ENCODE measurements at regions not wholly inside any gene's neighbourhood (a gene's known extent, or its start where the extent isn't known, plus 50 kb on each side); places are given as distances from the start of the nearest gene placed in this dataset.

DNA sequence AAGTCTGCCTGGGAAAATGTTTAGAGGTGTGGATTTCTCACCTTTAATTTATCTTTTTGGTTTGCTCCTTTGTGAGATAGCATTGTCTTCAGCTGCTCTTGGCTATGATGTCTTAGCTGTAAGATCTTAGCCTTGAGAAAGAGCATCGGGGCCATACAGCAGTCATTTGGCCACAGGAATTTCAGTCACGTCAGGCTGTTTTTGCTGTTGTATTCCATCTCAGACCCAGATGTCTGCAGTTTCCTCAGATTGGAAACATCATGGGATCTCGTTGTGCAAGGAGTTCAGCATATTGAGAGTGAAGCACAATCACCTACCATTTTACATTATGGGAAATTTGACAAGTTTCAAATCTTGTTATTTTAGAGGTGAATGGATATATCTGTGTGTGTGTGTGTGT, 89.3 kb upstream of the C1QTNF9B start:
- no peak overlapping the region for H3K4me3 Mint-ChIP-seq
- Histone ChIP-seq H4K8ac (replicated peaks; ENCODE audit: insufficient read length, low read depth, low read length) (no peak overlapping the region), H3K4me2 (ENCODE audit: insufficient read depth, insufficient read length, low read length) (no peak overlapping the region)

More for the DNA sequence above, 89.3 kb upstream of the C1QTNF9B start:
- Histone ChIP-seq H2BK5ac (ENCODE audit: insufficient read length, low read length) (no peak overlapping the region), H3K23me2 (ENCODE audit: insufficient read length, low read depth, low read length, poor library complexity, severe bottlenecking) (no peaks in the 10 kb centered on the region), H3K79me1 (ENCODE audit: insufficient read depth, low read depth, low read length, poor library complexity, severe bottlenecking) (no peaks in the 10 kb centered on the region), H3K79me2 (ENCODE audit: insufficient read depth, low read length) (no peaks in the 10 kb centered on the region), H4K91ac (ENCODE audit: insufficient read length, low read depth, low read length) (no peak overlapping the region), H4K5ac (ENCODE audit: insufficient read length, low read depth, low read length) (no peak overlapping the region), H3K14ac (ENCODE audit: insufficient read depth, low read length) (no peak overlapping the region), H3K27ac (ENCODE audit: insufficient read length, low read depth, low read length) (no peak overlapping the region), H3K9ac (ENCODE audit: extremely low read depth, insufficient read length, low read length) (no peak overlapping the region), H3K4ac (ENCODE audit: low read depth, low read length) (no peak overlapping the region), H3K18ac (ENCODE audit: insufficient read length, low read depth, low read length) (no peak overlapping the region), H2BK20ac (ENCODE audit: low read depth, low read length, poor library complexity, severe bottlenecking) (no peak overlapping the region), H2BK12ac (ENCODE audit: insufficient read length, low read depth, low read length) (no peak overlapping the region), H2BK15ac (ENCODE audit: low read depth, low read length) (no peak overlapping the region), H3K4me1 (ENCODE audit: insufficient read depth, low read length) (no peaks in the 10 kb centered on the region), H2AK5ac (ENCODE audit: insufficient read length, low read length) (no peak overlapping the region), H3K56ac (ENCODE audit: insufficient read length, low read depth, low read length) (no peak overlapping the region), H3T11ph (ENCODE audit: low read length) (no peak overlapping the region), H3K27me3 (ENCODE audit: insufficient read depth, low read length) (no peaks in the 10 kb centered on the region), H3K23ac (ENCODE audit: insufficient read length, low read depth, low read length) (no peak overlapping the region), H2BK120ac (ENCODE audit: low read depth, low read length, poor library complexity, severe bottlenecking) (no peak overlapping the region), H4K20me1 (ENCODE audit: control insufficient read depth, insufficient read depth, insufficient read length) (no peaks in the 10 kb centered on the region), H3K9me3 (ENCODE audit: control insufficient read depth, low read depth, low read length) (no peaks in the 10 kb centered on the region), H2AFZ (ENCODE audit: low read length) (no peak overlapping the region)
- no CpG with 5 or more reads among the region's 3 CpGs for WGBS (ENCODE audit: extremely low coverage, insufficient read length, low lambda C conversion rate)
- Mint-ChIP-seq H3K9me3 (no peaks in the 10 kb centered on the region), H3K4me1 (peaks cover 3 to 7% of the 10 kb centered on the region in 2 experiments; a peak in 2 of 4 replicates), H3K27me3 (ENCODE audit: low read depth) (peaks cover 8% of the 10 kb centered on the region), H3K27ac (no peak overlapping the region; a peak in 1 of 7 replicates), H3K36me3 (ENCODE audit: insufficient read depth in 1 of 3, low read depth in 3 of 3) (no peaks in the 10 kb centered on the region)
- no peak for DNase-seq
- TF ChIP-seq CTCF (conservative IDR thresholded peaks at IDR 0.05), result no peak
